ENCODE measurements at regions not wholly inside any gene's neighbourhood (a gene's known extent, or its start where the extent isn't known, plus 50 kb on each side); places are given as distances from the start of the nearest gene placed in this dataset.
"Not testable (repeated sequence)": the region's sequence is repeated elsewhere in the genome, so short reads cannot be mapped to it uniquely, and the experiment has no call there.

DNA sequence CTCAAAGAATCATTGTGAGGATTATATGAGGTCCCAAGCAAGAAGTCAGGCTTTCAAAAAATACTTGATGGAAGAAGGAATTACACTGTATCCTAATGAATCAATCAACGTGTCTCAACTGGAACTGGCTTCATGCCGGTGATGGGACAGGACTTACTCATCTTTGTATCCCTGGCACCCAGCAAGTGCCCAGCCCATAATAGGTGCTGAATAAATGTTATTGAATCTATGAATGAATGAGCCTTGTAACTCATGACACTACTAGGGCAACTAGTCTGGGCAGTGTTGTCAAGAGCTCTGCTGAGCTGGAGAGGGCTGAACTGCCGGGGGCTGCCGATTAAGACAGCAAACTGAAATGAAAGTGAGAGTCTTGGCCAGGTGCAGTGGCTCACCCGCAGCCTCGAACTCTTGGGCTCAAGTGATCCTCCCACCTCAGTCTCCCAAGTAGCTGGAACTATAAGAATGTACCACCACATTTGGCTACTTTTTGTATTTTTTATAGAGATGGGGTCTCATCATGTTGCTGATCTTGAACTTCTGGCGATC is 87.2 kb upstream of the KIF5B start:
- in situ Hi-C loops (cut with MboI; ENCODE audit: low sequenced_read_pairs): no loop called here

DNA sequence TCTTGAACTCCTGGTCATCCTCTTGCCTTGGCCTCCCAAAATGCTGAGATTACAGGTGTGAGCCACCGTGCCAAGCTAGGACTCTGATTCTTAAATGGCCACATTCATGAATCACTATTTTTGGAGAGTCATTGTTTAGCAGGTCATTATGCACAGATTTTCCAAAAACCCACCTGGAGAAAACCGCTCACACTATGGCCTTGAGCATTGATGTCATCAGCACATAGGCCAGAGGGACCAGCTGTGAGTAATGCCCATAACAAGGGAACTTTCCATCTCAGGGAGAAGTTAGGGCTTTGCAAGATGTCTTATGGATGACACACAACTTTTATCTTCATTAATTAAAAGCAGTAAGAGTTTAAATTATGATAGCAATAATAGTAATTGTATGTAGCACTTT is 86.4 kb upstream of the KIF5B start:
- in situ Hi-C loops (cut with MboI; ENCODE audit: low sequenced_read_pairs): no loop called here

DNA sequence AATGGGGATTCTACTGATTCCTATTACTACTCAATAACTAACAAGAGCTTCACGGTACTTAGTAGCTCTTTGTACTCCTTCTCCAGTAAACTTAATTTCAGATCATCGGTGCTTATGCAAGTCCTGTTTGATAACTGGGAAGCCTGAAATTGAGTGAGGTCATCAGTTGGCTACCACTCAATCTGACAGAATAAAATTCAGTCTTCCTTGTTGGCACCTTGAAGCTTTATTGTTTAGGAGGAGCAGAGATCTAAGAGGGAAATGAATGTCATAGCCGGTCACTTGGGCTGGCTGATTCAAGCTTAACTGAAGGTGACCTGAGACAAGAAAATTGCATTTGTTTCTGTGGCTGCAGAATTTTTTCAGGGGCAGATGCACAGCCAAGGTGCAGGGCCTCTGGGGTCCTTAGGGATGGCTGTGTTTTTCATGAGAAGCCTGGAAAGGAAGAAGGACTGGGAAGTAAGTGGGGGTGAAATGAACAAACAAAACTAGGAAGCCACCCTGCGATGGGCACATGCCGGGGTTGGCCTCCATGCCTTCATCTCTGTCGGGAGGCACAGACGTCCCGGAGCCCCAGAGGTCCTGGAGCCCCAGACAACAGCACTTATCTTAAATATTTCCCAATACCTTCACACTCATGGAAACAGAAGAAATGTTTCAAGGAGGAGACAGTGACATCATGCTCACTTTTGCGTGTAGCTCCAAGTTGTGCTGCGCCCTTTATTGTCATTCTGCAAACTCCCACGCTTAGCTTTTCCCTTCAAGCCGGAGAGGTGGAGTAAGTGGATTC is 85.0 kb upstream of the KIF5B start:
- in situ Hi-C loops (cut with MboI; ENCODE audit: low sequenced_read_pairs): no loop called here

DNA sequence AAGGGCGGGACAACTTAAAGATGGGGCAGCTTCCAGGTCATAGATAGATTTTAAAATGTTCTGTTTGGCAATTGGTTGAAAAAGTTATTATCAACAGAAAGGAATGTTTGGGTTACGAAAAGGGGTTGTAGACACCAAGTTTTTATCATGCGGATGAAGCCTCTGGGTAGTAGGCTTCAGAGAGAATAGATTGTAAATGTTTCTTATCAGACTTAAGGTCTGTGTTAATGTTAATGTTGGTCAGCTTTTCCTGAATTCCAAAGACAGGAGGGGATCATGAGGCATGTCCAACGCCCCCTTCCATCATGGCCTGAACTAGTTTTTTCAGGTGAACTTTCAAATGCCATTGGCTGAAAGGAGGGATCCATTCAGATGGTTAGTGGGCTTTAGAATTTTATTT is 84.2 kb upstream of the KIF5B start:
- in situ Hi-C loops (cut with MboI; ENCODE audit: low sequenced_read_pairs): no loop called here

DNA sequence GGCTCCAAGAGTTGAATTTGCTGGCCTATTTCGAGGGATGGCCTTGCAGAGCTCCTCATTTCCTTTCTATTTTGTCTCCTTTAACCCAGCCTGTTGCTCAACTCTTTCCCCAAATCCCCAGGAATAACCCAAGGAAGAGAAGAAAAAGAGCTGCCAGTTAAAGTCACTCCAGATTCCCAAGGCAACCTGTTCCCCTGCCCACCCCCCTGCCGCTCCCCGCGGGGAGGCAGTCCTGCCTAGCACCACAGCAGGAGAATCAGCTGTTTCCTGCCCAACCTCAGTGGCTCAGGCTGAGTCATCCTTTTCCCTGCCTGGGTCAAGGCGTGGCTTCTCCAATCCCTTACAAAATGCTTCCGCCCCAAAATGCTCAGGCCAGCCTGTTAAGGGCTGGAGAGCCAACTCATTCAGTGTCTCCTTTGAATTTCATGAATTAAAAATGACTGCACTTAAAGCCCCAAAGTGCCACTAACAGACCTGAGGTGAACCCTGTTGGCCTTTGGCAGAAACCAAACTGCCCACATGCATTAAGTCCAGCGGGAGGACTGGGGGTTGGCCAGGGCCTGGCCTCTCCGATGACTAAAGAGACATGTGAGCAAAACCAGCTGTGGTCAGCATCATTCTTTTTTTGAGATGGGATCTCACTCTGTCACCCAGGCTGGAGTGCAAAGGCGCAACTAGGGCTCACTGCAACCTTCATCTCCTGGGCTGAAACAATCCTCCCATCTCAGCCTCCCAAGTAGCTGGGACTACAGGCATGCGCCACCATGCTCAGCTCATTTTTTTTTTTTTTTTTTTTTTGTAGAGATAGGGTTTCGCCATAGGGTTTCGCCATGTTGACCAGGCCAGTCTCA is 83.2 kb upstream of the KIF5B start:
- in situ Hi-C loops (cut with MboI; ENCODE audit: low sequenced_read_pairs): no loop called here

DNA sequence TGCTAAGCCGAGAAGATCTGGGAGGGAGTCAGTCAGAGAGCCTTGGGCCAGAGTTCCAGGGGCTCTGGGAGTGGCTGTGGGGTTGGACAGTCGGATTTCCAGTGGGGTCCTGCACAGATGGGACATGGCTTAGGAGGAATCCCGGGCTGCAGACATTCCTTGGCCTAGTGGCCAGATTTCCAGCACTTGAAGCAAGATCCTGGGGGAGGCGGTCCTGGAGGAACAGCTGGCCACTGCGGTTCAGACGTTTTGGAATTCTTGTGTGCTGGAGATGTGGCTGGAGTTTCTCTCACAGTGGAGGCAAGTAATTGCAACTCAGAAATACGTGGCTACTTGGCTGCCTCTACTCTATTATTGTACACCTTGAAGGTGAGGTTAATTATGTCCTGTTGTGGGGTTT is 80.7 kb upstream of the KIF5B start:
- in situ Hi-C loops (cut with MboI; ENCODE audit: low sequenced_read_pairs): not testable (repeated sequence)

DNA sequence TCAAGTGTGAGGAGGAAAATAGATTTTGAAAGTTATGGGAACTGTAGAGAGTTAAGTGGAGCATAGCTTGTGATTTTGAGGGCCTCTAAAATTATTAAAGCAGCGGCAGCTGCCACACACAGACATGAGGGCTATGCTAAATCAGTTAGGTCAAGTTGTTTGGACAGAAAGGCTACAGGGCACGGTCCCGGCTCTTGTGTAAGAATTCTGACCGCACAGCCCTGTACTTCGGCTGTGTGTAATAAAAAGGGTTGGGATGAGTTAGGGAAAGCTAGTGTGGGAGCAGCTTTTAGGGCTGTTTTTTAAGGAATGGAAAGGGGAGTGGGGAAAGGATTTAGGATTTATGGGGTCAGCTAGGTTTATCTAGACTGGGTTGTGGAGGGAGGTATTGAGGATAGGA is 79.6 kb upstream of the KIF5B start:
- in situ Hi-C loops (cut with MboI; ENCODE audit: low sequenced_read_pairs): not testable (repeated sequence)

DNA sequence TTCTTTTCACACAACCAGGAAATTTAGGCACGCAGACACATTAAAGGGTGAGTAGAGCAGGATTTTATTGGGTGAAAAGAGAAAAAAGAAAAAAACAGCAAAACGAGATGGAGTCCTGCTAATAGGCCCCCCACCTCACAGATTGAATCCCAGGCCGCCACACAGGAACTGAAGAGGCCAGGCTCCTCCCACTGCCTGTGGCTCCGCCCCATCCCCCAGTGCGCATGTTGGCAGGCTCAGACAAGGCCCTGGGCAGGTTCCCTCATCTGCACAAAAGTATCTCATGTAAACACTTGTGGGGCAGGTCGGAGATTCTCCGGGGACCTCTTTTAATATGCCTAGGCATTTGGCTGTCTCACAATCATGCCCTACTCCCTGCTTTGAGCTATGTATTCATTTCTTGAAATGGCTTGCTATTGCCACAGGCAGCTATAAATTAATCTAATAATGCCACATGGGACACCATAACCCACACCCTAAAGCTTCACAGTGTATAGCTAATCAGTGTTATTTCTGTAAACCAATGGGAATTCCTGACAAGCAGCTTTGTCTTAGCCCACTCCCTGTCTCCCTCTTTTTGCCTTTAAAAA is 76.2 kb upstream of the KIF5B start:
- in situ Hi-C loops (cut with MboI; ENCODE audit: low sequenced_read_pairs): no loop called here

DNA sequence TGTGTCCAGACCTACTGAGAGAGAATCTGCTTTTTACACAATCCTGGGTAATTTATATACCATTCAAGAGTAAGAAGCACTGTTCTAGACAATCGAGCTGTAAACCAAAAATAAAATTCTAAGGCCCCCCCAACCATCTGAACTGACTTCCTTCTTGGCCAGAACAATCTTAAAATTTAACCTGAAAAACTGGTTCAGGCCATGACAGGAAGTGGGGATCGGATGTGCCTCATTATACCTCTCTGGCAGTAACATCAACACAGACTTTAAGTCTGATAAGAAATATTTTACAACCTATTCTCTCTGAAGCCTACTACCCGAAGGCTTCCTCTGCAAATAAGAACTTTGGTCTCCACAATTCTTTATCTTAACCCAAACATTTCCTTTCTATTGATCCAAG is 75.2 kb upstream of the KIF5B start:
- in situ Hi-C loops (cut with MboI; ENCODE audit: low sequenced_read_pairs): no loop called here

DNA sequence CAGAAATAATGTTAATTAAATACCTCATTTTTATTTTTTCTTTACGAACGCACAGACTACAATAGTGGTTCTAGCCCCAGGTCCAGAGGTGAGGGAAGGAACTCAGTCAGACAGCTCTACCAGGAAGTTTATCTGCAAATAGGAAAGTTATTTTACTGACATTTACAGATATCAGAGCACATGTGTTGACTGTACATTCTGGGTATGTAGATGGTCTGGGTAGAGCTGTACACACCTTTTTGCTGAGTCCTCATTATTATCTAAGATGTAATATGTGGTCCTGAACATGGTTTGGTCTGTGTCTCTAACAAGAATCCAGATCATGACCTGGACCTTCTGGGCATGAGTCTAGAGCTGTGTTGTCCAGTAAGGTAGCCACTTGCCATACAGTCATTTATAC is 74.6 kb upstream of the KIF5B start:
- in situ Hi-C loops (cut with MboI; ENCODE audit: low sequenced_read_pairs): no loop called here

DNA sequence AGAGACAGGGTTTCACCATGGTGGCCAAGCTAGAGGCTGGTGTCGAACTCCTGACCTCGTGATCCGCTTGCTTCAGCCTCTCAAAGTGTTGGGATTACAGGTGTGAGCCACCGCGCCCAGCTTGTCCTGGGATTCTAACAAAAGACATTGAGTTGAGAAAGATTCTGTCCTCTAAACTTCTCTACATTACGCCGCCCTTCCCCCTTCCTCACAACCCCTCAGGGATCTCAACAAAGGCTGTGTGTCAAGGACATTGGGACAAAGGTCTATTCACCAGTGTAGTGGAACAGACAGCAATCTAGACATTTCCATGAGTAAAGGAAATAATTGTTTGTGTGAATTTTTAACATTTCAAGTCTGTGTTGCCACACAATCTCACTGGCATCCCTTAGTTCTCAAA is 68.8 kb upstream of the KIF5B start:
- in situ Hi-C loops (cut with MboI; ENCODE audit: low sequenced_read_pairs): no loop called here

DNA sequence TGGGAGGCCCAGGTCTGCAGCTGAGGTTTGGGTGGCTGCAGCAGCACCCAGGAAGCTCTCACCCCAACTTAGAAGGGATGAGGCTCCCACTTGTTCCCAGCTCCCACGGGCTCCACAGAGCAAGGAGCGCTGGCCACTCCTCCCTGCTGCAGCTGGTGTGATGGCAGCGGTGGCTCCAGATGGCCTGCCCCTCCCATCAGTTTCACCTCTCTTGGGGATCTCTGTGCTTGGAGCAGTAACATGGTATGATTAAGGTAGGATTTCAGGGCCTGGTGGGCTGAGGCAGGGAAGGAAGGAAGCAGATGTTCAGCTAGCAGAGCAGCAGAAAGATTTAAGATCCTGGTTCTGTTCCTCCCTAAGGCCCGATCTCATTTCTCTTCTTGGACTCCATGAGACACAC is 66.8 kb upstream of the KIF5B start:
- in situ Hi-C loops (cut with MboI; ENCODE audit: low sequenced_read_pairs): no loop called here

DNA sequence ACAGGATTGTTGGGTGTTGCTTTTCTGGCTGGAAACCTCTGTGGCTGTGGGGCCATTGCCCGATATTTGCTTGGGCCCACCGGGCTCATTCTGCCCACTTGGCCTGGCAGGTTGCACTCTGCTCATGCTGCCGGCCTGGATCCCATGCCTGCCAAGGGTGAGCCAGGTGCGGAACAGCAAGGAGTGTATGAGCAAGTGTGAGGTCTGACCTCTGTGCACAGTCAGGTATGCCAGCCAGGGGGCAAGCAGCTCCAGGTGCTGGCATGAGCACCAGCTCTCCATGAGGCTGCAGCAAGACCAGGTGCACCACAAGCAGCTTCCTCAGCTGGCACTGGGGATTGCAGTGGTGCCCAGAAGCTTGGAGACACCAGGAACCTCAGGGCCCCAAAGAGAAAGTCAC is 65.4 kb upstream of the KIF5B start:
- in situ Hi-C loops (cut with MboI; ENCODE audit: low sequenced_read_pairs): no loop called here

DNA sequence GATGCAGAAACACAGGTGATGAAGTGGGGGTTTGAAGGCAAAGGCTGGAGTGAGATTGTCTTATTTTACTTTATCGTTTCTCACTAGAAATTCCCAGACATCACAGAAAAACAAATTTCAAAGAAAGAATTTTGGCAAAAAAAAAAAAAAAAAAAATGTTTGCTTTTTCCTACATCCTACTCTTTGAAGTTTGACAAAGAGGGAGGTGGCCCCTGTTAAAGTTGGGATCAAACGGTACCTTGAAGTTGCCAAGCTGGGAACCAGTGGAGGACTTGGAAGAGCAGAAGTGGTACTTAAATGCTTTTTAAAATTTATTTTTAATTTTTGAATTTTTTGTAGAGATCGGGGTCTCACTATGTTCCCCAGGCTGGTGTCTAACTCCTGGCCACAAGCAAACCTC is 63.9 kb upstream of the KIF5B start:
- in situ Hi-C loops (cut with MboI; ENCODE audit: low sequenced_read_pairs): no loop called here

DNA sequence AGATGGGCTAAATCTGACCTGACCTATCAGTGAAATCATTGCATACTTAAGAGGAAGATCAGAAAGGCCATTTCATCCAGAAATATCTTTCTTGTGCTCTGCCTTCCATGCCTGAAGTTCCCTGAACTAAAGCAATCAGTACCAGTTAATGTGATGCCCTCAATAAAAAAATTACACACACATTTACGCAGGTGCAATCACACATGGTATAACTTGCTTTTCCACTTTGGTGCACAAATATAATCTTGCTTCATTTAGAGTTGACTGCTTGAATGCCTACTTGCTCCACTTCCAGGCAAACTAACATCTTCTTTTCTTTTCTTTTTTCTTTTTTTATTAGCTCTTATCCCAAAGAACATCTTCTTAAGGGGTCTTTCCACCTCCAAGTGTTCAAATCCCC is 58.3 kb upstream of the KIF5B start:
- in situ Hi-C loops (cut with MboI; ENCODE audit: low sequenced_read_pairs): no loop called here

DNA sequence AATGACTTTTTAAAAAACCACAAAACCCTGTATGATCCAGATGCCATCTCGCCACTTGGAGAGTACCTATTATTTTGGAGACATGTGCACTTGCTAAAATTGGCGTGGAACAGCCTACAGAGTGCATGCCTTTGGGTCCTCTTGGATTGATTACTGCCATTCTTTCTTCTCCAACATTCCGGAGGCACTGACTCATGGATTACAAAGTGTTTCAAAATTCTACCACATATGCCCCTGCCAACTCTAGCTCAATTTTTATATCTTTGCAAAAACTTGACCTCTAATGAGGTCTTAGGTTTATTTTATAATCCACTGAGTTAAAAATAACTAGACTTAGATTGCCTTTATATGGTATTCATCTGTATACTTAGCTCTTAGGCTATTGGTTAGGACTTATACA is 55.8 kb upstream of the KIF5B start:
- in situ Hi-C loops (cut with MboI; ENCODE audit: low sequenced_read_pairs): no loop called here

DNA sequence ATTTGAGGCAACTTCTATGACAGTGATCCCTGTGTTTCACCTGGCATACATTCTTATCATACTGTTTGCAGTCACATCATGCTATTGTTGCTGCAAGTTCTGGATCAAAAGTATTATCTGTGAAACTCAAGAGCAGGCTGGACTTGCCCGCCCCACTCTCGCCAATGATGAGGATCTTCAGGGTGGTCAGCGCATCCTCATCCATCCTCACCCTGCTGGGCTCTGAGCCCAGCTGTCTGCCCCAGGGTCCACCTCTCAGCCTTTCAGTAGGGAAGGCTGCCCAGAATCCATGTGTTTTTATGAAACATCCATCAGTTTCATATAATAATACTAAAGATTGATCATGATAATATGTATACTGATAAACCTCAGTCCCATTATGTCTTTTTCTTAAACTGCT is 55.4 kb upstream of the KIF5B start:
- in situ Hi-C loops (cut with MboI; ENCODE audit: low sequenced_read_pairs): no loop called here

DNA sequence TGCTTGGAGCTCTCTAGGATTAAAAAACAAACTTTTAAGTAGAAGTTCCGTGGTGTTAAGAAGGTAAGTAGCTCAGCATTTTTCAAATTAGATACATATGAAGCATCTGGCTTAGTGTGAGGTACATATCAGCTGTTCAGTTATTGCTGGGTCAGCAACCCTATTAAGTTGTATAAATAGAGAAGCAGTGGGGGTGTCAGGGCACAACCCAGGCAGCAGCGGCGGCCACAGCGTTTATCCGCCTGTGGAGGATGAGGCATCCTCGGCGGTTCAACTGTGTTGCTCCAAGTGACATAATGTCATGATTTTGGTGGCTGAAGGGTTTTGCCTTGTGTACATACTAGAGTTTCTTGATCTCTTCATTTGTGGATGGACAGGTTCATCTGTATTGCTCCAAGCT is 54.6 kb upstream of the KIF5B start:
- in situ Hi-C loops (cut with MboI; ENCODE audit: low sequenced_read_pairs): no loop called here

DNA sequence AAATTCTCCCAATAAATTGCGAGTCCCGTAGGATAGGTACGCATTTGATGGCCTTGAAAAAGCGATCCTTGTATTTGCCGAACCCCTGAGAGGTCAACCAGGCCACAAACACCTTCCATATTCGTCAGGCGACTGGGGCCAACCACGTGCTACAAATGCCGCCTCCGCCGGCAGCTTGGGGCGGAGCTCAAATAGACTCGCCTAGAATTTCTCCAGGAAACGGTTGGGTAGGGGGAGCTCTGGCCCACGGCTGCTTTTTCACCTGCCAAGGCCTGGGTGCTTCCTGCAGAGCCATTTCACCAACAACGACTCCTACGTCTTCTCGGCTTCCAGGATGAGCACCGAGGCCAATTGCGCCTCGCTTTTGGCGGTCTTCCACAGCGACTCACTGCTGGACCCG is 53.4 kb upstream of the KIF5B start:
- in situ Hi-C loops (cut with MboI; ENCODE audit: low sequenced_read_pairs): no loop called here
